B cell (primary cell): ENCODE measurements at regions not wholly inside any gene's neighbourhood (a gene's known extent, or its start where the extent isn't known, plus 50 kb on each side); places are given as distances from the start of the nearest gene placed in this dataset.

Experiments used
- ATAC-seq: fragments of 200-7000 bp; cut with Tn5 transposase; one replicate; pipeline ENCODE4 v1.10.0; 2021; ENCODE audit warnings: low read depth, mild to moderate bottlenecking, moderate number of reproducible peaks, moderate library complexity
- CTCF ChIA-PET: fragments of 350-600 bp; sonication (Branson Sonifier 250); formaldehyde crosslinking; loops from one replicate; lab custom pipeline; 2021; ENCODE audit warnings: antibody characterized with exemption, inconsistent platforms; lab: Charles Lee
- POLR2A ChIA-PET: fragments of 350-600 bp; sonication (Branson Sonifier 250); formaldehyde crosslinking; loops from one replicate; lab custom pipeline; 2021; ENCODE audit warnings: antibody characterized with exemption; lab: Charles Lee
- DNase-seq: peaks from one replicate; pipeline ENCODE4 v3.0.0; 2013
- H2AFZ ChIP-seq: 2 replicates; pipeline ENCODE4 v1.6.1; 2012; ENCODE audit warnings: mild to moderate bottlenecking, low read depth, low read length; ENCODE audit not compliant: insufficient read depth, poor library complexity, severe bottlenecking
- H3K27ac ChIP-seq, 2 donors: 1 replicate in 1 of 2; 2 replicates in 1 of 2; pipeline ENCODE4 v1.5.1; 2012 to 2013; ENCODE audit warnings: low read length in 2 of 2, mild to moderate bottlenecking in 2 of 2, moderate library complexity in 1 of 2
- H3K27me3 ChIP-seq, 4 experiments: fragments of 200-600 bp in 1 of 4; sonication (generic) in 1 of 4; replicated peaks in 1 of 4; 1 replicate in 2 of 4; 2 replicates in 2 of 4; pipeline versions ENCODE4 v1.6.1 to v1.7.0; 2013 to 2016; ENCODE audit warnings: low read length in 3 of 4, mild to moderate bottlenecking in 2 of 4, mixed read lengths in 1 of 4, moderate library complexity in 1 of 4; ENCODE audit not compliant: insufficient read depth in 4 of 4, control insufficient read depth in 3 of 4; ENCODE audit errors: control extremely low read depth in 1 of 4
- H3K36me3 ChIP-seq, 2 experiments: replicated peaks in 1 of 2; 1 replicate in 1 of 2; 2 replicates in 1 of 2; pipeline versions ENCODE4 v1.6.1 to v1.7.1; 2013; ENCODE audit warnings: low read length in 1 of 2; ENCODE audit not compliant: insufficient read depth in 2 of 2, control insufficient read depth in 1 of 2; ENCODE audit errors: control extremely low read depth in 1 of 2, extremely low read depth in 1 of 2
- H3K4me1 ChIP-seq, 2 donors: fragments of 200-600 bp in 1 of 2; sonication (generic) in 1 of 2; 1 replicate in 1 of 2; 2 replicates in 1 of 2; pipeline versions ENCODE4 v1.5.1 to v1.6.1; 2013 to 2017; ENCODE audit warnings: low read length in 2 of 2; ENCODE audit not compliant: control insufficient read depth in 2 of 2, insufficient read depth in 2 of 2
- H3K4me2 ChIP-seq: replicated peaks from 2 replicates; pipeline ENCODE3; 2012; ENCODE audit warnings: mild to moderate bottlenecking, low read depth, low read length; ENCODE audit not compliant: poor library complexity, severe bottlenecking
- H3K4me3 ChIP-seq, 5 experiments: fragments of 200-600 bp in 1 of 5; sonication (generic) in 1 of 5; 1 replicate in 3 of 5; 2 replicates in 2 of 5; pipeline versions ENCODE4 v1.5.1 to v1.7.0; 2011 to 2016; ENCODE audit warnings: low read length in 4 of 5, mild to moderate bottlenecking in 4 of 5, low read depth in 2 of 5, control low read depth in 1 of 5, moderate library complexity in 1 of 5; ENCODE audit not compliant: insufficient read depth in 1 of 5; ENCODE audit errors: control extremely low read depth in 1 of 5, extremely low read depth in 1 of 5
- H3K79me2 ChIP-seq: fragments of 200-600 bp; sonication (generic); one replicate; pipeline ENCODE4 v1.6.0; 2016; ENCODE audit warnings: low read length; ENCODE audit not compliant: control insufficient read depth, insufficient read depth
- H3K9ac ChIP-seq: fragments of 200-600 bp; sonication (generic); 2 replicates; pipeline ENCODE4 v1.6.1; 2017; ENCODE audit warnings: mild to moderate bottlenecking, low read length, moderate library complexity
- H3K9me3 ChIP-seq, 3 donors: one replicate each; pipeline versions ENCODE4 v1.6.1 to v1.7.1; 2013; ENCODE audit warnings: low read length in 2 of 3; ENCODE audit not compliant: control insufficient read depth in 2 of 3, insufficient read depth in 1 of 3; ENCODE audit errors: control extremely low read depth in 1 of 3
- H4K20me1 ChIP-seq: 2 replicates; pipeline ENCODE4 v1.6.0; 2012; ENCODE audit warnings: mild to moderate bottlenecking, low read length; ENCODE audit not compliant: insufficient read depth, control insufficient read depth, poor library complexity, severe bottlenecking
- H3K27ac Mint-ChIP-seq: one replicate; pipeline ENCODE4 v1.8.0; 2021; ENCODE audit warnings: mixed read lengths
- H3K27me3 Mint-ChIP-seq: one replicate; pipeline ENCODE4 v1.8.0; 2021; ENCODE audit warnings: mixed read lengths
- H3K4me1 Mint-ChIP-seq: one replicate; pipeline ENCODE4 v1.8.0; 2021; ENCODE audit warnings: mixed read lengths
- H3K4me3 Mint-ChIP-seq: one replicate; pipeline ENCODE4 v1.8.0; 2021; ENCODE audit warnings: mixed read lengths
- H3K9me3 Mint-ChIP-seq: one replicate; pipeline ENCODE4 v1.8.0; 2022; ENCODE audit warnings: mixed read lengths; ENCODE audit not compliant: insufficient read depth
- CTCF ChIP-seq: fragments of 200-600 bp; IDR thresholded peaks from one replicate; pipeline ENCODE4 v1.8.0; 2022; ENCODE audit warnings: antibody characterized with exemption, mild to moderate bottlenecking
- EZH2 ChIP-seq: IDR thresholded peaks from 2 replicates; pipeline ENCODE4 v1.6.1; 2012; ENCODE audit warnings: borderline replicate concordance, low read depth, mild to moderate bottlenecking, moderate library complexity, low read length; ENCODE audit not compliant: insufficient read depth, poor library complexity, severe bottlenecking
- WGBS: methylation state at CpG from one replicate; pipeline ENCODE4 v1.1.5; 2013; ENCODE audit warnings: missing lambda C conversion rate; ENCODE audit not compliant: insufficient coverage; 5-methylcytosine and 5-hydroxymethylcytosine counted together
- intact Hi-C: fragments of 100-400 bp; cut with micrococcal nuclease; formaldehyde crosslinking; loops from one replicate; pipeline ENCODE4 v1.10.0; 2022

GRCh38 chr14:95466506-95466905 is 49.9 kb downstream of the SYNE3 start:
- H3K79me2 ChIP-seq, result peaks cover 61% of the 10 kb centered on the region
- Mint-ChIP-seq H3K27me3 (no peaks in the 10 kb centered on the region), H3K27ac (peak overlapping the region; percentile 61), H3K9me3 (no peaks in the 10 kb centered on the region), H3K4me1 (peaks cover 39% of the 10 kb centered on the region), H3K4me3 (no peak overlapping the region)
- H4K20me1 ChIP-seq, result no peaks in the 10 kb centered on the region
- DNase-seq, result no peak
- CTCF ChIA-PET, result interaction anchor here (1.1 to 1.5 kb wide), 3 partner anchors 24 to 60 kb away, joined by 3 read pairs; no protein-coding TSS in a partner anchor
- intact Hi-C loops, result no loop called here
- peak overlapping the region in 1 of 2 donors; percentile 95 for H3K27ac ChIP-seq
- TF ChIP-seq CTCF, result no peak
- no peak for TF ChIP-seq EZH2
- H3K36me3 ChIP-seq, result peaks cover 8 to 63% of the 10 kb centered on the region in 2 experiments
- H3K4me2 ChIP-seq, result no peak overlapping the region
- ATAC-seq, result no peak
- no peak overlapping the region for H3K4me3 ChIP-seq
- WGBS, result 90% methylated on average over 4 of the region's 4 CpGs
- no peaks in the 10 kb centered on the region for H3K27me3 ChIP-seq
- H3K9me3 ChIP-seq, result no peaks in the 10 kb centered on the region
- no peak overlapping the region for H3K9ac ChIP-seq
- H3K4me1 ChIP-seq, result peaks cover 46 to 48% of the 10 kb centered on the region in 2 donors
- H2AFZ ChIP-seq, result no peak overlapping the region
- POLR2A ChIA-PET, result no interaction called here

GRCh38 chr14:95465936-95466335 is 50.5 kb downstream of the SYNE3 start:
- ATAC-seq, result no peak
- H4K20me1 ChIP-seq, result no peaks in the 10 kb centered on the region
- POLR2A ChIA-PET, result no interaction called here

More at GRCh38 chr14:95465936-95466335, 50.5 kb downstream of the SYNE3 start:
- Histone ChIP-seq H3K4me1 (peaks cover 46 to 49% of the 10 kb centered on the region in 2 donors), H3K36me3 (peaks cover 7 to 63% of the 10 kb centered on the region in 2 experiments), H3K27me3 (no peaks in the 10 kb centered on the region), H3K27ac (peak overlapping the region in 1 of 2 donors; percentile 95), H2AFZ (no peak overlapping the region), H3K4me2 (peak overlapping the region; percentile 63), H3K4me3 (no peak overlapping the region), H3K9me3 (no peaks in the 10 kb centered on the region), H3K79me2 (peaks cover 61% of the 10 kb centered on the region), H3K9ac (no peak overlapping the region)
- Mint-ChIP-seq H3K27me3 (no peaks in the 10 kb centered on the region), H3K4me3 (no peak overlapping the region), H3K9me3 (no peaks in the 10 kb centered on the region), H3K27ac (no peak overlapping the region), H3K4me1 (peaks cover 40% of the 10 kb centered on the region)
- WGBS, result 82% methylated on average over 11 of the region's 15 CpGs
- no peak for TF ChIP-seq CTCF
- TF ChIP-seq EZH2, result no peak
- CTCF ChIA-PET, result interaction anchor here (1.1 to 2.1 kb wide), 4 partner anchors 23 to 61 kb away, joined by 3 to 12 read pairs (median 3); no protein-coding TSS in a partner anchor
- intact Hi-C loops, result loop anchor here (2.0 kb wide), 1 partner anchor 29 kb away; no protein-coding TSS in a partner anchor
- DNase-seq, result no peak
